Large intestine (tissue), 3 donors: ENCODE measurements at regions not wholly inside any gene's neighbourhood (a gene's known extent, or its start where the extent isn't known, plus 50 kb on each side); places are given as distances from the start of the nearest gene placed in this dataset.
"Not testable (repeated sequence)": the region's sequence is repeated elsewhere in the genome, so short reads cannot be mapped to it uniquely, and the experiment has no call there.

ENCODE experiments used
- DNase-seq, 2 donors: peaks; one replicate each; pipeline versions ENCODE4 v3.0.0 to v3.0.0-alpha.2; 2013
- H3K27ac ChIP-seq: one replicate; pipeline ENCODE4 v1.5.1; 2013; ENCODE audit warnings: low read length
- H3K27me3 ChIP-seq: 2 replicates; pipeline ENCODE4 v1.6.1; 2013; ENCODE audit warnings: low read length; ENCODE audit not compliant: control insufficient read depth, insufficient read depth
- H3K36me3 ChIP-seq: 2 replicates; pipeline ENCODE4 v1.6.1; 2013; ENCODE audit warnings: low read length; ENCODE audit not compliant: control insufficient read depth, insufficient read depth
- H3K4me1 ChIP-seq: one replicate; pipeline ENCODE4 v1.6.1; 2013; ENCODE audit warnings: low read length; ENCODE audit not compliant: control insufficient read depth, insufficient read depth
- H3K4me3 ChIP-seq: one replicate; pipeline ENCODE4 v1.5.1; 2013; ENCODE audit warnings: low read length
- H3K9me3 ChIP-seq: one replicate; pipeline ENCODE4 v1.6.1; 2013; ENCODE audit warnings: mild to moderate bottlenecking, low read depth, low read length, moderate library complexity; ENCODE audit not compliant: control insufficient read depth
- WGBS: methylation state at CpG from one replicate; pipeline ENCODE4 v1.1.5; 2013; ENCODE audit warnings: low lambda C conversion rate; ENCODE audit not compliant: insufficient coverage; 5-methylcytosine and 5-hydroxymethylcytosine counted together

DNA sequence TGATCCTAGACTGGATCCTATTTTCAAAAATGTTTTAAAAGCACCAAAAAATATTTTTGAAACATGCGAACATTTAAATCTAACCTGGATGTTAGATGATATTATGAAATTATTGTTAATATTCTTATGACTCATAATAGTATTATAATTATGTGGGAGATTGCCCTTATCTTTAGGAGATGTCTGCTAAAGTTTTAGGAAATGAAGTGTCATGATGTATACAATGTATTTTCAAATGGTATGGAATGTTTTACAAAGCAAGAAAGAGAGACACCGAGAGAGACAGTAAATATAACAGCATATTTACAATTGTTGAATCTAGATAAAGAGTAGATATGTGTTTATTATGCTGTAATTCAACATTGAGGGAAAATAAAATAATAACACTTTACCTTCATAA lies 455.9 kb downstream of the ACTL7B start:
- H3K4me3 ChIP-seq = no peak overlapping the region
- H3K27me3 ChIP-seq = no peaks in the 10 kb centered on the region
- H3K36me3 ChIP-seq = no peaks in the 10 kb centered on the region
- no peak for DNase-seq
- peaks cover 2% of the 10 kb centered on the region for H3K9me3 ChIP-seq
- H3K27ac ChIP-seq = no peak overlapping the region
- 70% methylated on average over 2 of the region's 2 CpGs for whole genome bisulfite sequencing
- peaks cover 11% of the 10 kb centered on the region for H3K4me1 ChIP-seq

DNA sequence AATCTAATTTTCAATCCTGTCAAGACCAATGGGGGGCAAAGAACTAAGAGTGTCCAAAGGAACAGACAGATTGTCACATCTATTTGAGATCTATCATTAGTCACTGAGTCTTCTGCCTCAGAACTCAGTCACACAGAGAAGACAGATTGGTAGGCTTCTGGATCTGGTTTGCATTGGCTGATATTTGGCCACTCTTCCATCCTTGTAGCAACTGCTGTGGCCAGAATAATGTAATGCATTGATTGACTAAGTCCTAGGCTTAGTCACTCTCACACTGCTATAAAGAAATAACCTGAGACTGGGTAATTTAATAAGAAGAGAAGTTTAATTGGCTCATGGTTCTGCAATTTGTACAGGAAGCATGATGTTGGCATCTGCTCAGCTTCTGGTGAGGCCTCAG lies 458.5 kb downstream of the ACTL7B start:
- DNase-seq = no peak
- no peaks in the 10 kb centered on the region for H3K36me3 ChIP-seq
- H3K27me3 ChIP-seq = no peaks in the 10 kb centered on the region
- peak overlapping the region; percentile 52 for H3K27ac ChIP-seq
- no peak overlapping the region for H3K4me3 ChIP-seq
- peaks cover 11% of the 10 kb centered on the region for H3K4me1 ChIP-seq
- peaks cover 9% of the 10 kb centered on the region for H3K9me3 ChIP-seq

DNA sequence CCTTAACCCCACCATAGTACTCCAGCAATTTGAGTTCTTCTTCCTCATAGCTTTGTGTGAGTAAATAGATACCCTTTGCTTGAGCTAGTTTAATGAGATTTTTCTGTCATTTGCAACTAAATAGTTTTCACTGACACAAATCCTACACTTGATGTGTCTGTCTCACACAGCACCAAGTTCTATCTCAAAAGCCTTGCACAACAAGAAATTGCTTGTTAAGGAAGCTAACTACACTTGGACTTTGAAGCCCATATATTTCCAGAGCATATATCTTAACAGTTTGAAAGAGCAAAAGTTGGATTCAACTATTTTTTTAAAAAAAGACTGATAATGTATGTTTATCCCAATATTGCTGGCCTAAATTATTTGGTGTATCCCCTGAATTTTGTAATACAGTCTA lies 459.2 kb downstream of the ACTL7B start:
- Histone ChIP-seq H3K9me3 (peaks cover 9% of the 10 kb centered on the region), H3K4me1 (peaks cover 11% of the 10 kb centered on the region), H3K36me3 (no peaks in the 10 kb centered on the region), H3K4me3 (no peak overlapping the region), H3K27ac (peak overlapping the region; percentile 52), H3K27me3 (no peaks in the 10 kb centered on the region)
- peak; percentile 58 to 80 for DNase-seq

DNA sequence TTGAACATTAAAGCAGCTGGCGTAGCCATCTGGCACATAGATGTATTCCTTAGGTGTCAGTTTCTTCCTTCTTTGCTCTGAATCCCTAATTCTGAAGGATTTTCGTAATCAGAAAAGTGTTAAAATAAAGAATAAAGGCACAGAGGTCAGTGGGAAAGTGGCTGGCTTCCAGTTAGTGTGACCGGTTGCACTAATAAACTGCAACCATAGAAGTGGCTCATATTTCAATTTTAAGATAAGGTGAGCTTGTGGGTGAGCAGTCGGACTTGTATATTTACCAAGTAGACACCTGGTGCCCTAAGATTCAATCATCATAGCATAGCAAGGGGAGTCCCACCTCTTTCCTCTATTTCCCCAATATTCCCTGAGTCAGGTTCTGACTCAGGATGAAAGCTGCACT lies 459.6 kb downstream of the ACTL7B start:
- Histone ChIP-seq H3K4me3 (no peak overlapping the region), H3K27me3 (no peaks in the 10 kb centered on the region), H3K4me1 (peaks cover 11% of the 10 kb centered on the region), H3K36me3 (no peaks in the 10 kb centered on the region), H3K27ac (peak overlapping the region; percentile 52), H3K9me3 (peaks cover 9% of the 10 kb centered on the region)
- WGBS = no CpG with 5 or more reads among the region's 4 CpGs
- DNase-seq = no peak

DNA sequence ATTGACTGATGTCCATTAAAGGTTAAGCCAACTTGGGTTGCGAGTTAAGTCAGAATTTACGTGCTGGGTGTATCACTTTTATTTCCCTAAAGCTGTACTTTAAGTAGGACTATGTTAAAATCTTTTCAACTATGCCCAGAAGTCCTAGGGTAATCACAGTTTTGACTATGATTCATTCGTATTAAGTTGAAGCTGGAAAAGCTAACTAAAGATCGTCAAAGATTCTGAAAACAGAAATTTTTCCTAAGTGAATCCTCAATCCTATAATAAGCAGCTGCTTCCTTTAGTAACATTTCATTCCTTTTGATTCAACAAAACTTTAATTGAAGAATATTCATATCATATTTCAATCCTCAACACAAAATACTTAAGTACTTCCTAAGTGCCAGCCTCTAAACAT lies 460.4 kb downstream of the ACTL7B start:
- Histone ChIP-seq H3K4me1 (peaks cover 11% of the 10 kb centered on the region), H3K4me3 (no peak overlapping the region), H3K9me3 (peaks cover 9% of the 10 kb centered on the region), H3K27ac (no peak overlapping the region), H3K36me3 (no peaks in the 10 kb centered on the region), H3K27me3 (no peaks in the 10 kb centered on the region)
- WGBS = 100% methylated on average over 3 of the region's 4 CpGs
- DNase-seq = no peak

DNA sequence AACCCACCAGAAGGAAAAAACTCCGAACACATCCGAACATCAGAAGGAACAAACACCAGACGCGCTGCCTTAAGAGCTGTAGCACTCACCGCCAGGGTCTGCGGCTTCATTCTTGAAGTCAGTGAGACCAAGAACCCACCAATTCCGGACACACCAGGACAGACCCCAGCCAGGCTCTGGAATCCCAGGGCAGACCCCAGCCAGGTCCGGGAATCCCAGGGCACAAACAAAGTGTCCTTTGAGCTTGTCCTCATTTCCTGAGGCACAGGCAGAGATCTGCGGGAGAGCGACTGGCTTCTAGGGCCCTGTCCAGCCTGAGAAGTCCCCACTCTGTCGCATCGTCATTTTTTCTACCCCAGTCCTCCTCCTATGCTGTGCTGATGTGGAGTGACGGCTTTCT lies 461.1 kb downstream of the ACTL7B start:
- peaks cover 9% of the 10 kb centered on the region for H3K9me3 ChIP-seq
- no peak for DNase-seq
- peaks cover 11% of the 10 kb centered on the region for H3K4me1 ChIP-seq
- no peak overlapping the region for H3K27ac ChIP-seq
- WGBS = 100% methylated on average over 3 of the region's 13 CpGs
- no peak overlapping the region for H3K4me3 ChIP-seq
- H3K36me3 ChIP-seq = no peaks in the 10 kb centered on the region
- no peaks in the 10 kb centered on the region for H3K27me3 ChIP-seq

DNA sequence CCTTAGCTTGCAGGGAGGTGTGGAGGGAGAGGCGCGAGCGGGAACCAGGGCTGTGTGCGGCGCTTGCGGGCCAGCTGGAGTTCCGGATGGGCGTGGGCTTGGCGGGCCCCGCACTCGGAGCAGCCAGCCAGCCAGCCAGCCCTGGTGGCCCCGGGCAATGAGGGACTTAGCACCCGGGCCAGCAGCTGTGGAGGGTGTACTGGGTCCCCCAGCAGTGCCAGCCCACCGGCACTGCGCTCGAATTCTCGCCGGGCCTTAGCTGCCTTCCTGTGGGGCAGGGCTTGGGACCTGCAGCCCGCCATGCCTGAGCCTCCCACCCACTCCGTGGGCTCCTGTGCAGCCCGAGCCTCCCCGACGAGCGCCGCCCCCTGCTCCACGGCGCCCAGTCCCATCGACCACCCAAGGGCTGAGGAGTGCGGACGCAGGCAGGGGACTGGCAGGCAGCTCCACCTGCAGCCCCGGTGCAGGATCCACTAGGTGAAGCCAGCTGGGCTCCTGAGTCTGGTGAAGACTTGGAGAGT lies 462.2 kb downstream of the ACTL7B start:
- H3K27me3 ChIP-seq, H3K4me3 ChIP-seq, H3K9me3 ChIP-seq, H3K36me3 ChIP-seq, DNase-seq, H3K27ac ChIP-seq: not testable (repeated sequence)
- H3K4me1 ChIP-seq = peaks cover 11% of the 10 kb centered on the region
- WGBS = no CpG with 5 or more reads among the region's 31 CpGs

DNA sequence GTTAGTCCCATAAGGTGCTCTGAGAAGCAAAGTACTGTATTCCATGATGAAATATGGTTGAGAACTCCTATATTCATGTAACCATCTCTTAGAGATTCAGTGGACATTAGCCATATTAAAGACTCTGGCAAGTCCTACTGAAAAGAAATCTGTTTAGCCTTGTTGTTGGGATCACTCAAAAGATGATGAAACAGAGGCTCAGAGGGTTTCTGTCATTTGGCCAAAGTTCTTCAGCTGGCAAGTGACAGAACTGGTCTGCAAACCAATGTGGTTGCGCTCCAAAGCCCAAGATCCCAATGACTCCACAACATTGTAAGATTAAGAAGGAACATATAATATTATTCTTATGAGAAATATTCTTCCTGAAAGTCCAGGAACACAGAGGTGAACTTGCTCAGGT lies 462.9 kb downstream of the ACTL7B start:
- WGBS = no CpG with 5 or more reads among the region's 1 CpG
- Histone ChIP-seq H3K27ac (no peak overlapping the region), H3K36me3 (no peaks in the 10 kb centered on the region), H3K4me3 (no peak overlapping the region), H3K27me3 (no peaks in the 10 kb centered on the region), H3K9me3 (peaks cover 9% of the 10 kb centered on the region), H3K4me1 (peaks cover 11% of the 10 kb centered on the region)
- no peak for DNase-seq

DNA sequence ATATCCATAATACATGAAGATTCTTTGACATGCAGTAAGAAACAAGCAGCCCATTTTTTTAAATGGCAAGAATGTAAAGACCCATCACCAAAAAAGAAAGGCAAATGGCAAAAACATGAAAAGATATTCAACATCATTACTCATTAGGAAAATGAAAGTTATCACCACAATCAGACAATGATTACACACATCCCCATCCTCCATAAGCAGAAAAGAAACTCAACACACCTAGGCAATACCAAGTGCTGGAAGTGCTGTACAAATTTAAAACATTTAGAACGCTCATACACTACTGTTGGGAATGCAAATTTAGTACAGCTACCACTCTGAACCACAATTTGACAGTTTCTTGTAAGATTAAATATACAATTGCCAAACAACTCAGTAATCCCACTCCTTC lies 466.7 kb downstream of the ACTL7B start:
- no peaks in the 10 kb centered on the region for H3K36me3 ChIP-seq
- peaks cover 7% of the 10 kb centered on the region for H3K9me3 ChIP-seq
- no CpG with 5 or more reads among the region's 1 CpG for WGBS
- DNase-seq = no peak
- no peak overlapping the region for H3K4me3 ChIP-seq
- H3K27me3 ChIP-seq = no peaks in the 10 kb centered on the region
- H3K27ac ChIP-seq = no peak overlapping the region
- H3K4me1 ChIP-seq = no peaks in the 10 kb centered on the region

DNA sequence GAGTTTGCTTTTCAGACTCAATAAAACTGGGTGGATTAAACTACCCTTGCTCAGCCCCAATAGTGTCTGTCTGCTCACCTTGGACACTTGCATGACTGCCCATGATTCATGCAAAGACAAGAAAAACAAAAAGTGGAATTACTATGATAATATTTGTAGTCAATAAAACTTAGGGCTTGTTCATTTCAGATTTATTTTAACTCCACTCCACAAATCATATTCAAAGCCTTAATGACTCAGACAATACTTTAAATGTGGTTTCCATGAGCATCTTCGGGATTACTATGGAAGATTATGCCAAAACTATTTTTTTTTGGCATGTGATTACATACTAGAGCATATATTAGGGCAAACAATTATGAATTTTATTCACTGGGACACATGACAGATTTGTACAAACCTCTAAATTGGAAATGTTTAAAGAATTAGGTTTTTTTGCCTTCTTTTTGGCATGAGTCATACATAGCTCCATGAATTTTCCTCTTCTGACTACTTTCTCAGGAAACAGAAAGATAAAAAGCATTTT lies 468.9 kb downstream of the ACTL7B start:
- Histone ChIP-seq H3K4me3 (no peak overlapping the region), H3K4me1 (no peaks in the 10 kb centered on the region), H3K27me3 (no peaks in the 10 kb centered on the region), H3K36me3 (no peaks in the 10 kb centered on the region), H3K27ac (no peak overlapping the region), H3K9me3 (no peaks in the 10 kb centered on the region)
- no peak for DNase-seq
- WGBS = no CpG with 5 or more reads among the region's 1 CpG

DNA sequence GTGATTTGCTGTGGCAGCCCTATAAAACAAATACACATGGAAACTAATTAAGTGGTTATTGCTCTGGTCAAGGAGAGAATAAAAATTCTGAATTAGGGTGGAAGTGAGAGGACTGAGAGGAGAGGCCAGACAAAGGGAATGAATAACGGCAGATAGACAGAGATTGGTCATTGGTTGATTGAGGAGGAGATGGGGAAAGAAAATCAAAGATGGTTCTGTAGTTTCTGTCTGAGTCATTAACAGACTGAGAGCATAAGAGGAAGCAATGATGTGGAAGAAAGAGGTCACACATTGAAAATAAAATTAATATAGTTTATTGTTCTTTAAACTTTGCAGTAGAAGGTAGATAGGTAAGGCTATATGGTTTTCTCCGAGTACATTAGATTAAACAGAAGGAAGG lies 469.8 kb downstream of the ACTL7B start:
- Histone ChIP-seq H3K4me1 (no peaks in the 10 kb centered on the region), H3K27me3 (no peaks in the 10 kb centered on the region), H3K4me3 (no peak overlapping the region), H3K27ac (no peak overlapping the region), H3K9me3 (no peaks in the 10 kb centered on the region), H3K36me3 (no peaks in the 10 kb centered on the region)
- DNase-seq = no peak
- WGBS = 100% methylated on average over 2 of the region's 2 CpGs
